ENCODE measurements at regions not wholly inside any gene's neighbourhood (a gene's known extent, or its start where the extent isn't known, plus 50 kb on each side); places are given as distances from the start of the nearest gene placed in this dataset.
"Not testable (repeated sequence)": the region's sequence is repeated elsewhere in the genome, so short reads cannot be mapped to it uniquely, and the experiment has no call there.

- TF ChIP-seq CTCF (IDR thresholded peaks at IDR 0.05; ENCODE audit: insufficient read depth, low read length); POLR2AphosphoS5 (IDR thresholded peaks at IDR 0.05; ENCODE audit: low read depth); SPI1 (IDR thresholded peaks at IDR 0.05; ENCODE audit: borderline replicate concordance, low read depth); GABPA (IDR thresholded peaks at IDR 0.05; ENCODE audit: low read depth); REST (IDR thresholded peaks at IDR 0.05; ENCODE audit: insufficient replicate concordance, low read depth): not testable (repeated sequence)
Measured at GRCh38 chr7:73221724-73222123, 86.9 kb downstream of the NSUN5 start.

Measured in HL-60 (cell line).